HepG2 (cell line): ENCODE measurements at regions not wholly inside any gene's neighbourhood (a gene's known extent, or its start where the extent isn't known, plus 50 kb on each side); places are given as distances from the start of the nearest gene placed in this dataset.

Experiments used
- ATAC-seq: fragments of 200-7000 bp; cut with Tn5 transposase; 3 replicates; pipeline ENCODE4 v1.9.1; 2020; ENCODE audit warnings: mild to moderate bottlenecking, moderate library complexity
- BruUV-seq: library from RNA; stranded (reverse); fragments of 400-500 nt; replicated peaks from 2 replicates; lab custom pipeline; 2021; lab: Mats Ljungman, UMichigan
- CTCF ChIA-PET: fragments of 300-600 bp; formaldehyde crosslinking; extraction: SDS; loops from one replicate; lab custom pipeline; 2021; ENCODE audit warnings: low total read pairs, inconsistent platforms, low intra/inter-chr PET ratio; lab: Yijun Ruan, JAX
- POLR2A ChIA-PET: fragments of 350-600 bp; sonication (Branson Sonifier 250); formaldehyde crosslinking; loops from one replicate; lab custom pipeline; 2020; ENCODE audit warnings: antibody characterized with exemption, inconsistent platforms; lab: Yijun Ruan, JAX
- DNase-seq: peaks from one replicate; pipeline ENCODE4 v3.0.0-alpha.2; 2015; ENCODE audit warnings: low spot score
- FAIRE-seq: peaks from 3 replicates; lab custom pipeline; 2011; peaks lifted over from hg19 to GRCh38; lab: Jason Lieb, UNC
- H2AFZ ChIP-seq: one replicate; pipeline ENCODE4 v1.6.1; 2011; ENCODE audit warnings: low read length, inconsistent platforms
- H3K27ac ChIP-seq: fragments of 300-600 bp; 3 replicates; pipeline ENCODE4 v1.8.0; 2011; ENCODE audit warnings: mixed run types, mild to moderate bottlenecking, mixed read lengths, low read length, inconsistent platforms; ENCODE audit not compliant: insufficient read depth; ENCODE audit errors: extremely low read length
- H3K27me3 ChIP-seq, 2 experiments: fragments of 200-600 bp in 1 of 2; 2 replicates in 1 of 2; 3 replicates in 1 of 2; pipeline versions ENCODE4 v1.6.0 to v1.8.0; 2011; ENCODE audit warnings: low read length in 2 of 2, mild to moderate bottlenecking in 2 of 2, moderate library complexity in 2 of 2, inconsistent platforms in 1 of 2; ENCODE audit not compliant: insufficient read depth in 2 of 2, control insufficient read depth in 1 of 2
- H3K36me3 ChIP-seq, 2 experiments: fragments of 200-600 bp in 1 of 2; replicated peaks in 1 of 2; 2 replicates in 1 of 2; 3 replicates in 1 of 2; pipeline versions ENCODE4 v1.5.1 to v1.8.0; 2011; ENCODE audit warnings: low read length in 2 of 2, inconsistent platforms in 1 of 2; ENCODE audit not compliant: insufficient read depth in 2 of 2, control insufficient read depth in 1 of 2
- H3K4me1 ChIP-seq: 2 replicates; pipeline ENCODE4 v1.5.1; 2012; ENCODE audit warnings: low read length, inconsistent platforms; ENCODE audit not compliant: insufficient read depth
- H3K4me2 ChIP-seq: 2 replicates; pipeline ENCODE4 v1.6.0; 2011; ENCODE audit warnings: low read depth, low read length, inconsistent platforms
- H3K4me3 ChIP-seq, 3 experiments: fragments of 200-600 bp in 1 of 3; sonication (generic), shearing (Covaris generic) in 1 of 3; replicated peaks in 1 of 3; 2 replicates each; pipeline ENCODE4 v1.5.1; 2011 to 2016; ENCODE audit warnings: low read length in 3 of 3, inconsistent platforms in 2 of 3, low read depth in 2 of 3, mild to moderate bottlenecking in 2 of 3, control low read depth in 1 of 3, mixed read lengths in 1 of 3; ENCODE audit not compliant: insufficient read depth in 1 of 3
- H3K79me2 ChIP-seq: one replicate; pipeline ENCODE4 v1.6.1; 2011; ENCODE audit warnings: low read length, inconsistent platforms; ENCODE audit not compliant: insufficient read depth
- H3K9ac ChIP-seq: 2 replicates; pipeline ENCODE4 v1.6.0; 2011; ENCODE audit warnings: mild to moderate bottlenecking, low read depth, low read length, inconsistent platforms; ENCODE audit not compliant: insufficient read depth
- H3K9me3 ChIP-seq: 2 replicates; pipeline ENCODE4 v1.5.1; 2012; ENCODE audit warnings: mild to moderate bottlenecking, low read length
- H4K20me1 ChIP-seq: 2 replicates; pipeline ENCODE4 v1.6.0; 2011; ENCODE audit warnings: inconsistent platforms, mild to moderate bottlenecking, low read length, moderate library complexity; ENCODE audit not compliant: insufficient read depth
- CEBPB ChIP-seq: IDR thresholded peaks from 2 replicates; pipeline ENCODE4 v1.6.1; 2011; ENCODE audit warnings: low read depth, low read length, improper control_type of control experiment, borderline replicate concordance
- HNF4A ChIP-seq: sonication (generic); formaldehyde crosslinking; IDR thresholded peaks from 2 replicates; pipeline ENCODE4 v1.4.0; 2020; ENCODE audit warnings: missing genetic modification reagents
- PHF8 ChIP-seq: sonication (generic); formaldehyde crosslinking; IDR thresholded peaks from 2 replicates; pipeline ENCODE4 v1.5.0; 2020; ENCODE audit warnings: missing genetic modification reagents
- ZNF124 ChIP-seq: sonication (generic); formaldehyde crosslinking; IDR thresholded peaks from 2 replicates; pipeline ENCODE4 v1.4.0; 2020; ENCODE audit warnings: missing genetic modification reagents
- WGBS: methylation state at CpG from one replicate; pipeline ENCODE4 v1.1.6; 2017; ENCODE audit warnings: low lambda C conversion rate; 5-methylcytosine and 5-hydroxymethylcytosine counted together
- in situ Hi-C: cut with HindIII; loops from 2 replicates; pipeline ENCODE4 v1.10.0; 2017; ENCODE audit warnings: low pct_unique_long_range_greater_than_20kb; ENCODE audit not compliant: extremely low pct_ligation_motif_present
- intact Hi-C: fragments of 100-400 bp; cut with micrococcal nuclease; formaldehyde crosslinking; loops from one replicate; pipeline ENCODE4 v1.10.0; 2022; ENCODE audit not compliant: unreplicated experiment
- TF ChIP-seq, protein P1 (sequence below): sonication (generic); IDR thresholded peaks from 2 replicates; pipeline ENCODE4 v1.6.1; 2016; ENCODE audit warnings: low read depth, borderline replicate concordance

GRCh38 chr9:23532282-23532681 is 293.8 kb downstream of the ELAVL2 start:
- no peak overlapping the region for H3K9ac ChIP-seq
- POLR2A ChIA-PET = no interaction called here
- no peaks in the 10 kb centered on the region for H3K27me3 ChIP-seq
- intact Hi-C loops = no loop called here
- DNase-seq (no peak), ATAC-seq (no peak), FAIRE-seq (no peak)
- CTCF ChIA-PET = no interaction called here
- H3K4me3 ChIP-seq = no peak overlapping the region
- H3K79me2 ChIP-seq = no peaks in the 10 kb centered on the region
- no peaks in the 10 kb centered on the region for H3K4me1 ChIP-seq
- no peak overlapping the region for H3K27ac ChIP-seq
- H4K20me1 ChIP-seq = no peaks in the 10 kb centered on the region
- TF ChIP-seq ZNF124 = no peak
- peak; percentile 39; the same call in 1 of the 2 replicates for TF ChIP-seq CEBPB
- no peak overlapping the region for H3K4me2 ChIP-seq
- H3K9me3 ChIP-seq = peaks cover 22% of the 10 kb centered on the region; the same call in 1 of the 2 replicates
- H3K36me3 ChIP-seq = no peaks in the 10 kb centered on the region
- no TSS peak for BruUV-seq
- in situ Hi-C loops = no loop called here
- no peak overlapping the region for H2AFZ ChIP-seq
- WGBS = 15% methylated on average over 2 of the region's 2 CpGs

GRCh38 chr9:23537192-23538066 is 288.6 kb downstream of the ELAVL2 start:
- no peaks in the 10 kb centered on the region for H3K27me3 ChIP-seq
- intact Hi-C loops (no loop called here), in situ Hi-C loops (no loop called here)
- no peak overlapping the region for H3K9ac ChIP-seq
- no peaks in the 10 kb centered on the region for H3K9me3 ChIP-seq
- no peaks in the 10 kb centered on the region for H3K79me2 ChIP-seq
- no TSS peak for BruUV-seq
- no peak overlapping the region for H3K4me3 ChIP-seq
- no peaks in the 10 kb centered on the region for H3K36me3 ChIP-seq
- H4K20me1 ChIP-seq = no peaks in the 10 kb centered on the region
- H3K4me2 ChIP-seq = no peak overlapping the region
- H3K4me1 ChIP-seq = no peaks in the 10 kb centered on the region
- peak; percentile 2 for DNase-seq
- ATAC-seq = no peak
- ChIA-PET CTCF (no interaction called here), POLR2A (no interaction called here)
- WGBS = 49% methylated on average over 12 of the region's 17 CpGs
- no peak overlapping the region for H2AFZ ChIP-seq
- H3K27ac ChIP-seq = no peak overlapping the region
- no peak for FAIRE-seq
- TF ChIP-seq, protein P1, sequence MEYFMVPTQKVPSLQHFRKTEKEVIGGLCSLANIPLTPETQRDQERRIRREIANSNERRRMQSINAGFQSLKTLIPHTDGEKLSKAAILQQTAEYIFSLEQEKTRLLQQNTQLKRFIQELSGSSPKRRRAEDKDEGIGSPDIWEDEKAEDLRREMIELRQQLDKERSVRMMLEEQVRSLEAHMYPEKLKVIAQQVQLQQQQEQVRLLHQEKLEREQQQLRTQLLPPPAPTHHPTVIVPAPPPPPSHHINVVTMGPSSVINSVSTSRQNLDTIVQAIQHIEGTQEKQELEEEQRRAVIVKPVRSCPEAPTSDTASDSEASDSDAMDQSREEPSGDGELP = peak; percentile 50; the same call in 1 of the 2 replicates
- TF ChIP-seq HNF4A (CRISPR knock-in tag) (peak; percentile 39; the same call in 1 of the 2 replicates), PHF8 (CRISPR knock-in tag) (no peak)
